PFSK-1 (cell line): ENCODE measurements at regions not wholly inside any gene's neighbourhood (a gene's known extent, or its start where the extent isn't known, plus 50 kb on each side); places are given as distances from the start of the nearest gene placed in this dataset.

Experiments
- POLR2AphosphoS5 ChIP-seq: IDR thresholded peaks from 2 replicates; pipeline ENCODE4 v1.6.1; 2012; ENCODE audit warnings: low read depth, mild to moderate bottlenecking, control low read depth, low read length, moderate library complexity
- REST ChIP-seq, 2 experiments: IDR thresholded peaks; 2 replicates each; pipeline versions ENCODE4 v1.6.1 to v1.8.0; 2011 to 2012; ENCODE audit warnings: low read depth in 2 of 2, low read length in 2 of 2, control low read depth in 1 of 2, inconsistent platforms in 1 of 2, mild to moderate bottlenecking in 1 of 2, moderate library complexity in 1 of 2; ENCODE audit not compliant: insufficient read depth in 1 of 2
- SIN3A ChIP-seq: IDR thresholded peaks from 2 replicates; pipeline ENCODE4 v1.6.1; 2012; ENCODE audit warnings: mild to moderate bottlenecking, low read length, moderate library complexity, borderline replicate concordance; ENCODE audit not compliant: insufficient read depth
- TAF1 ChIP-seq: IDR thresholded peaks from 2 replicates; pipeline ENCODE4 v1.6.1; 2012; ENCODE audit warnings: low read length, control low read depth, borderline replicate concordance; ENCODE audit not compliant: insufficient read depth

DNA sequence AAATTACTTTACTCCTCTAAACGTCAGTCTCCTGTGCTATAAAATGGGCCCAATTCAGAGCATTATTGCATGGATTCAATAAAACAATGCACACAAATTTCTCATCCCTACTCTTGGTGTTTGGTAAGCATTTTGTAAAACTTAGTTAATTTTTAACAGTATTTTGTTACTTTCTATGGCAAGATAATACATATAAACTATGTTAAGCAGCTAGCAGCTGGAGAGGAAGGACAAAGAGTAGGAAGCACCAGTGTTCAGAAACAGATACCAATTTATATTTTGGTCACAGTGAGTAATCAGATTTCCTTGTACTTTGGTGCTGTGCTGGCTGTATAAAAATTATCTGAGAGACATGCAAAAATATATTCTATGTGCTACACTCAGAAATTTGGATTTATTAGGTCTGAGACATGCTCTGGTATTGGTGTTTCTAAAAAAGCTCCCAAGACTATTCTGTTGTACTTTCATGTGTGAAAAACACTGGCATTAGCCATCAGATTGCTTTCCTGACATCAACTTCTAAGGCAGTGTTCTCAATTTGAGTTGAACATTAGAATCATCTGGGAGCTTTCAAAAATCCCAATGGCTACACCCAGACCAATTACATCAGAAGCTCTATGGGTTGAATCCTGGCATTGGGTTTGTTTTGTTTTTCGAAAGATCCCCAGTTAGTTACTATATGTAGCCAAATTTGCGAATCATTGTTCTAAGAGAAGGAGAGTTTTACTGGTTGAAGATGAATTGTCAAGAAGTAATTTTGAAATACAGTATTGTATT lies 100.3 kb upstream of the C1orf87 start:
- TF ChIP-seq REST (IDR thresholded peaks at IDR 0.05; ENCODE audit: insufficient read depth in 1 of 2, low read depth in 2 of 2, low read length in 2 of 2) (no peak), TAF1 (no peak), POLR2AphosphoS5 (no peak), SIN3A (no peak)
